Kidney tubule cell (primary cell): ENCODE measurements at regions not wholly inside any gene's neighbourhood (a gene's known extent, or its start where the extent isn't known, plus 50 kb on each side); places are given as distances from the start of the nearest gene placed in this dataset.

Experiments
- DNase-seq: peaks from one replicate; pipeline ENCODE4 v3.0.0-alpha.2; 2018; ENCODE audit warnings: low spot score

GRCh38 chr6:12383448-12383847, 93.3 kb downstream of the EDN1 start:
- peak; percentile 37 for DNase-seq

GRCh38 chr6:12384357-12384912, 94.3 kb downstream of the EDN1 start:
- no peak for DNase-seq

DNA sequence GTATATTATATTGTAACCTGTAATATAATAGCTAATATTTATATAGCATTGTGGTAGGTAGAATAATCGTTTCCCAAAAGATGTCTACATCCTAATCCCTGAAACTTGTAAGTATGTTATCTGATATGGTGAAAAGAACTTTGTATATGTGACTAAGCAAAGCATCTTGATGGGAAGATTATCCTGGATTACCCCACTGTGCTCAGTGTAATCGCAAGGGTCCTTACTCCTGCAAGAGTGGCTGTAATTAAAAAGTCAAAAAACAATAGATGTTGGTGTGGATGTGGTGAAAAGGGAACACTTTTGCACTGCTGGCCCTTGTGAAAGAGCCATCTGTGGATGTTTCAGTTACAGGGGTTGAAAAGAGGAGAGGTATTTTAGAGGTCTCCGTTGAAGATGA, 95.2 kb downstream of the EDN1 start:
- no peak for DNase-seq

DNA sequence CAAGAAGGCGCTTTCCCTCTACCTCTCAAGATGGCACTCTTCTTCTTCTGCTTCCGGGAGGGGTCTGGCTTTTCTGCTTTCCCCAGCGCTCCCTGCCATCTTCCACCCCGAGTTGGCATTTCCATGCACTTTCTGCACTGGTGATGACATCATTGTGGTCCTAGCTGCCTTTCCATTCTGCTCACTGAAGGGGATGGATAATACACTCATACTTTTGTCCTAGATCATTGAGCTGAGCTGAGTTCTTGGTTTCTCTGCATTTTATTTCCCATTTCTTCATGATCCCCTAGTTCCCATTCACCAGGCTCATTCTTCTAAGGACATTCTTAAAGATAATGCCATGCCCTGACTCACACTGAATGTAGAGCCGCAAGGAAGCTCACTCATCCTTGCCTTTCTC, 96.7 kb downstream of the EDN1 start:
- DNase-seq = peak; percentile 77

GRCh38 chr6:12391472-12391871, 101.3 kb downstream of the EDN1 start:
- no peak for DNase-seq

DNA sequence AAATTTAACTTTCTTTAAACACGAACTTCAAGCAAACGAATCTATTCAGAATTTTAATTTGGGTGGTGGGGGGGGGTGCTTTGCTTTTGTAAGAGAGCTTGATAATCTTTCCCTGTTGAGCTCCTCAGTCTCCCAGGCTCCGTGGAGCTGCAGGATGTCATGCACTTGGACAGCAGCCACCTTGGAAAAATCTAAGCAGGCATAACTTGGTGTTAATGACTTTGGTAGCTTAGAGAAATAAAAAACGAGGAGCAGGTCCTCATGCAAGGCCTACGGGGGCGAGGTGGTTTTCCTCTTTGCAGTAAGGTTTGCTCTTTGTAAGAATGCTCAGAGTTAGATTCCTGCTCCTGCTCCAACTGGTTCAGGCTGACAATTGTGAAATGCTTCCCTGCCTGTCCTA, 102.3 kb downstream of the EDN1 start:
- no peak for DNase-seq

DNA sequence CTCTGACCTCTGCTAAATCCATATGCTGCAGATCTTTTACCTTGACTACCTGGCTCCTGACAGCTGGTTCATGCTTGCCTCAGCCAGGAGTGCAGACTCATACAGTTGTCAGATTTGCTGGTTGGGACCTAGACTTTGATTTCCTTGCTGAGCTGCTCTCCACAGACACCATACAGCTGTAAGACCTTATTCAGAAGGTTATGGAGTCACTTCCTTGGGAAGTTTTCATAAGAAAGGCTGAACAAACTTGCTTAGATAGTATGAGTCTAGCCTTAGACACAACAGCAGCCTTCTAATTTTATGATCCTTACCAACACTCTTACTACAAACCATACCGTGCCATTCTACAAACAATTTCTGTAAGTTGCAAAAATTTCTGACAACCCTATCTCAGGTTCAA, 102.9 kb downstream of the EDN1 start:
- DNase-seq = no peak

GRCh38 chr6:12394170-12394569, 104.0 kb downstream of the EDN1 start:
- no peak for DNase-seq

GRCh38 chr6:12395898-12396297, 105.7 kb downstream of the EDN1 start:
- no peak for DNase-seq

DNA sequence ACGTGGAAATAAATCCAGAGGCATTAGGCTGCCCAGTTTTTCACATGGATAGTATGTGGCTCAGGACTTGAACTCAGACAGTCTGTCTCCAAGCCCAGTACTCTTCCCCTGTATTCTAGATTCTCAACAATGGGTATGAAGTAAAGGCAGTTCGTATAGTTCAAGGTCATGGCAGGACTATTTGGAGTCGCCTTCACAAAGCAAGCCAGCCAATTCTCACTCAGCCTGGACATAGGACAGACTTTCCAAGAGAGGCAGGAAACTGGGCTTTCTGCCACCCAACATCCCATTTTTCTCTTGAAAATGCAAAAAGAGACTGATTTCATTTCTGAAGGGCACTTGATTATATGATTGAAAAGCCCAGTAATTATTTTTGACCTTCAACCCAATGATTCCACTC, 111.0 kb downstream of the EDN1 start:
- no peak for DNase-seq

GRCh38 chr6:12403201-12403826, 113.2 kb downstream of the EDN1 start:
- DNase-seq = peak; percentile 75

- DNase-seq = no peak
Measured at GRCh38 chr6:12403947-12404647, 113.9 kb downstream of the EDN1 start.

GRCh38 chr6:12404651-12405050, 114.5 kb downstream of the EDN1 start:
- DNase-seq = no peak

DNA sequence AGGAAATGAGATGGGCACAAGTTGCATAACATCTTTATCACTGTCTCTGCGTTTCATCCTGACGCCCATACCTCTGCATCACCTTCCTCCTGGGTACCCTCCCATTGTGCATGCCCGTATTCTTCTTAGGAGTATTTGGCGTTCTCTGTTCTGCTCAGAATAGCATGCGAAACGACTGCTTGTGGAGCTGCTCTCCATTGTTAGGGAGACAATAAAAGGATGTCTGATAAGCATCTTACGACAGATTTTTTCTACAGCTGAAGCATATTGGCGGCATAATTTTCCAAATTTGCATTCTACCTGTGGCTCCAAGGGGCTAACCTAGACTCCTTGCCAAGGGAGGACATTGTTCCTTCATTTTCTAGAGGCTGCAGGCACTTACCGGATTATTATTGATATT, 118.6 kb downstream of the EDN1 start:
- DNase-seq = no peak

DNA sequence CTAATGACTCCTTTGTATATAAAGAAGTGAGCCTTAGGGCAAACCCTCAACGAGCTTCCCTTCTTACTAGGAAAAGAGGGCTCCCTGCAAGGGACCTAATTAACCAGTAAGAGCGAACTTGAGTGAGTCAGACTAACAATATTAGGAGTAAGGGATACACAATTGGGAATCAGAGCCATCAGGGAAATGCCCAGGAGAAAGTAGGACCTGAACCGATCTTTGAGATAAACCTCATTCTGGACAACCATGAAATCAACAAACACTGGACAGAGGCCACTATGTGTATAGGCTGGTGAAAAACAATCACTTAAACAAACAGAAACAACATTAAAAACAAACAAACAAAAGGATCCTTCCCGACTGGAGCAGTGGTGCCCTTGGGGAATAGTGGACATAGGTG, 120.8 kb downstream of the EDN1 start:
- no peak for DNase-seq

- DNase-seq = no peak
Measured at GRCh38 chr6:12414096-12414675, 124.0 kb downstream of the EDN1 start.

DNA sequence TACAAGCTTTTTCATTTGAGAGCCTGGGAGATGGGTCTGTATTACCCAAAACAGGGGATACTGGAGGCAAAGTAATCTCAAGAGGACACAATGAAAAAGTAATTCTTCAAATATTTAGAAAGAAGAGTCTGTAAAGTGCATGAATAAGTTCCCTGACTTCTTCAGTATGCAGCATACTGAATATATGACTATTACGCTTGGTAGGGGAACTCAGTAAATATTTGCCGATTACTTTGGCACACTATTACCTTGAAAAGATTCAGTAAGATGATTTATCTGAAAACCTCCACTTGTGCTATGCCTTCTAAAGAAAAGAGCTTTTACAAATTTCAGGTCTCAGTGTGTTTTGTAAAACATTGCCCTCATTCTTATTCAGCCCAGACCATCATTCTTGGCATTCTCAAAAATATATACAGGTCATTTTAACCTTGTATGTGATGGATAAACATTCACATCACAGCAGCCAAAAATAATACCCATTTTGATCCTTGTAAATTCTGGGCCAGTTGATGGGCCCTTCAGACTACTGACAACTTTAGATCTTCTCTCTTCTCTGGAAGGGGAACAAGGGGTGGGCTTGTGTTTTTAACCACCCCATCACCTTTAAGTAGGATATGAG, 125.9 kb downstream of the EDN1 start:
- DNase-seq = no peak

DNA sequence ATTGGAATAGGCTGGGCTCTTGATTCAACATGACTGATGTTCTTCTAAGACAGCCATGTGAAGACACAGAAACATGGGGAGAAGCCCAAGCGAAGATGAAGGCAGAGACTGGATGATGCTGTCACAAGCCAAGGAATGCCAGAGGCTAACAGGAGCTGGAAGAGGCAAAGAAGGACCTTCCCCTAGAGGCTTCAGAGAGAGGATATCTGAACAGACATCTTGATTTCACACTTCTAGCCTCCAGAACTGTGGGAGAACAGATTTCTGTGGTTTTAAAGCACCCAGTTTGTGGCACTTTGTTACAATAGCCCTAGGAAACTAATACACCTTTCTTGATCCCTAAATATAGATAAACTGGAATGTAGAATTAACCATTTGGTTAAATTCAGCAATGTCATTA, 127.0 kb downstream of the EDN1 start:
- DNase-seq = no peak

DNA sequence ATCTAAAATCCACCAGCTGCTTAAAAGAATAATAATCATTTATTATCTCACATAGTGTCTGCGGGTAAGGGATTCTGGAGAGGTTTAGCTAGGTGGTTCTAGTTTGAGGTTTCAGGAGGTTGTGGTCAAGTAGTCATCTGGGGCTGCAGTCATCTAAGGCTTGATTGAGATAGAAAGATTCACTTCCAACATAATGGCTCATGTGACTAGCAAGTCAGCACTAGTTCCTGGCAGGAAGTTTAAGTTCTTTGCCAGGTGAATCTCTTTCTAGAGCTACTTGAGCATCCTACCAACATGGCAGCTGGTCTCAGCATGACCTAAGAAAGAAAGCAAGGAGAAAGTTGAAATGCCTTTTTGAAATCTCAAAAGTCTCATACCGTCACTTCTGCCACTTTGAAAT, 128.8 kb downstream of the EDN1 start:
- peak; percentile 31 for DNase-seq

- peak; percentile 71 for DNase-seq
Measured at GRCh38 chr6:12419631-12420272, 129.6 kb downstream of the EDN1 start.

DNA sequence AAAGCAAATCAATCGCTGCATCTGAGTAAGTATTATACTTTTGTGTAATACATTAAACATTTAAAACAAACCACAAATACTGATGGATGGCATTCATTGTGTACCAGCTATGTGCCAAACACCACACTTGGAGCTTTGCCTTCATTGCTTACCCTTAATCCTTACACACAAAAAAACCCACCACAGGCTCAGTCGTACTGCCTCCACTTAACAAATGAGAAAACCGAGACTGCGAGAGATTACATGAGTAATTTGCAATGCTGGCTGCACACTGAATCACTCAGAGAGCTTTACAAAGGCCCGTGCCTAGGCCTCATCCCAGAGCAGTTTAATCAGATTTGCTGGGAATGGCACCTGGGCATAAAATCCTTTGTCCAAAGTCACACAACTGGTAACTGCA, 130.5 kb downstream of the EDN1 start:
- DNase-seq = peak; percentile 79

- DNase-seq = peak; percentile 31
Measured at GRCh38 chr6:12421596-12421995, 131.4 kb downstream of the EDN1 start.
